Right lobe of liver (tissue), 1 donor: ENCODE measurements at regions not wholly inside any gene's neighbourhood (a gene's known extent, or its start where the extent isn't known, plus 50 kb on each side); places are given as distances from the start of the nearest gene placed in this dataset.

Experiments
- small RNA-seq, 2 experiments: library from RNA; depleted of rRNA; stranded (forward); fragments of <200 nt; gene quantifications; one replicate each; pipeline ENCODE3, GENCODE V24; 2016

Small RNAs in the stretch of these regions (small RNA-seq; reads per million reads assigned to genes)
- gene AC083904.1, result 0 reads per million in 2 experiments
- 0 reads per million in 2 experiments for gene RNU6-4P
